GM19238 (cell line): ENCODE measurements at regions not wholly inside any gene's neighbourhood (a gene's known extent, or its start where the extent isn't known, plus 50 kb on each side); places are given as distances from the start of the nearest gene placed in this dataset.

ENCODE experiments used
- DNase-seq: peaks from one replicate; pipeline ENCODE4 v3.0.0; 2011; ENCODE audit warnings: low spot score; ENCODE audit not compliant: insufficient read length

- DNase-seq, result no peak
Measured at GRCh38 chr2:104040771-104041170, 813.1 kb upstream of the POU3F3 start.

GRCh38 chr2:104041351-104041750, 812.6 kb upstream of the POU3F3 start:
- no peak for DNase-seq

- DNase-seq, result no peak
Measured at GRCh38 chr2:104043864-104044263, 810.1 kb upstream of the POU3F3 start.

- no peak for DNase-seq
Measured at GRCh38 chr2:104045071-104045470, 808.8 kb upstream of the POU3F3 start.

- DNase-seq, result no peak
Measured at GRCh38 chr2:104046466-104046865, 807.4 kb upstream of the POU3F3 start.

GRCh38 chr2:104047516-104047915, 806.4 kb upstream of the POU3F3 start:
- DNase-seq, result no peak

- no peak for DNase-seq
Measured at GRCh38 chr2:104049438-104049837, 804.5 kb upstream of the POU3F3 start.

GRCh38 chr2:104049981-104050380, 803.9 kb upstream of the POU3F3 start:
- DNase-seq, result no peak

- no peak for DNase-seq
Measured at GRCh38 chr2:104050656-104051242, 803.2 kb upstream of the POU3F3 start.

GRCh38 chr2:104051766-104052165, 802.1 kb upstream of the POU3F3 start:
- no peak for DNase-seq

GRCh38 chr2:104052356-104052755, 801.6 kb upstream of the POU3F3 start:
- no peak for DNase-seq

GRCh38 chr2:104056451-104056850, 797.5 kb upstream of the POU3F3 start:
- DNase-seq, result no peak

GRCh38 chr2:104068665-104069064, 785.2 kb upstream of the POU3F3 start:
- DNase-seq, result no peak

GRCh38 chr2:104077573-104077972, 776.3 kb upstream of the POU3F3 start:
- no peak for DNase-seq

GRCh38 chr2:104078431-104079157, 775.3 kb upstream of the POU3F3 start:
- no peak for DNase-seq

- DNase-seq, result no peak
Measured at GRCh38 chr2:104088745-104089144, 765.2 kb upstream of the POU3F3 start.

GRCh38 chr2:104090407-104090806, 763.5 kb upstream of the POU3F3 start:
- no peak for DNase-seq

- DNase-seq, result no peak
Measured at GRCh38 chr2:104091894-104092293, 762.0 kb upstream of the POU3F3 start.

GRCh38 chr2:104092886-104093285, 761.0 kb upstream of the POU3F3 start:
- no peak for DNase-seq

- no peak for DNase-seq
Measured at GRCh38 chr2:104102615-104103014, 751.3 kb upstream of the POU3F3 start.

- DNase-seq, result no peak
Measured at GRCh38 chr2:104109356-104109755, 744.6 kb upstream of the POU3F3 start.

- DNase-seq, result no peak
Measured at GRCh38 chr2:104118889-104119288, 735.0 kb upstream of the POU3F3 start.

GRCh38 chr2:104120171-104120570, 733.7 kb upstream of the POU3F3 start:
- no peak for DNase-seq
